ENCODE measurements at regions not wholly inside any gene's neighbourhood (a gene's known extent, or its start where the extent isn't known, plus 50 kb on each side); places are given as distances from the start of the nearest gene placed in this dataset.

DNA sequence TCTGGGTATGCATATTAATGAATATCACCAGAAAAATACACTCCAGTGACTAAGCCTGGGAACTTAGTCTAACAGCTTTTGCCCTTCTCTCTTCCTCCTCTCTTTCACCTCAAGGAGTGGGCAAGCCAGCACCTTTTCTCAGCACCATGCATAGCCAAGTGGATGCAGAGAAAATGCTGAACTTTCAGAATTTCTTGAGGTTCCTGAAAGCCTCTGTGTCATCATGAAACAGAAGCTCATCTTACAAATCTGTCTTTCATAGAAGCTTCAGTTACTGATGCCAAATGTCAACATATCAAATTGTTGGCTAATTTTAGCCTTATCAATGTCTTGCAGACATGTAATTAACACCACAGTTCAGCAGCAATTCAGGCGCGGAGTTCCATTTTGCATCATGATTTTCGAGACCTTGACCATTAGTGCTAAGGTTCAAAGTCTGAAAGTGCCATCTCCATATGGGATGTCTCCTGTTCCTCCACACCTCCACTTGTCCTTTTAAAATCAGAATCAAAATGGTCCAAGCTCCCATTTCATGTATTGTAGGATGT is 51.1 kb upstream of the RPH3A start:
- TF ChIP-seq POLR2AphosphoS5 (IDR thresholded peaks at IDR 0.05) (no peak), POLR2A (IDR thresholded peaks at IDR 0.05) (no peak), EP300 (IDR thresholded peaks at IDR 0.05) (no peak)
- TF ChIP-seq, protein P1, sequence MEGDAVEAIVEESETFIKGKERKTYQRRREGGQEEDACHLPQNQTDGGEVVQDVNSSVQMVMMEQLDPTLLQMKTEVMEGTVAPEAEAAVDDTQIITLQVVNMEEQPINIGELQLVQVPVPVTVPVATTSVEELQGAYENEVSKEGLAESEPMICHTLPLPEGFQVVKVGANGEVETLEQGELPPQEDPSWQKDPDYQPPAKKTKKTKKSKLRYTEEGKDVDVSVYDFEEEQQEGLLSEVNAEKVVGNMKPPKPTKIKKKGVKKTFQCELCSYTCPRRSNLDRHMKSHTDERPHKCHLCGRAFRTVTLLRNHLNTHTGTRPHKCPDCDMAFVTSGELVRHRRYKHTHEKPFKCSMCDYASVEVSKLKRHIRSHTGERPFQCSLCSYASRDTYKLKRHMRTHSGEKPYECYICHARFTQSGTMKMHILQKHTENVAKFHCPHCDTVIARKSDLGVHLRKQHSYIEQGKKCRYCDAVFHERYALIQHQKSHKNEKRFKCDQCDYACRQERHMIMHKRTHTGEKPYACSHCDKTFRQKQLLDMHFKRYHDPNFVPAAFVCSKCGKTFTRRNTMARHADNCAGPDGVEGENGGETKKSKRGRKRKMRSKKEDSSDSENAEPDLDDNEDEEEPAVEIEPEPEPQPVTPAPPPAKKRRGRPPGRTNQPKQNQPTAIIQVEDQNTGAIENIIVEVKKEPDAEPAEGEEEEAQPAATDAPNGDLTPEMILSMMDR (IDR thresholded peaks at IDR 0.05): no peak

Data from upper lobe of left lung (tissue), 4 donors.